Suppressor macrophage (primary cell): ENCODE measurements at regions not wholly inside any gene's neighbourhood (a gene's known extent, or its start where the extent isn't known, plus 50 kb on each side); places are given as distances from the start of the nearest gene placed in this dataset.

Experiments used
- DNase-seq, 4 experiments: peaks; one replicate each; pipeline ENCODE4 v3.0.0-alpha.2; 2020 to 2022

GRCh38 chr12:114253976-114254778, 151.8 kb downstream of the TBX5 start:
- DNase-seq: no peak

DNA sequence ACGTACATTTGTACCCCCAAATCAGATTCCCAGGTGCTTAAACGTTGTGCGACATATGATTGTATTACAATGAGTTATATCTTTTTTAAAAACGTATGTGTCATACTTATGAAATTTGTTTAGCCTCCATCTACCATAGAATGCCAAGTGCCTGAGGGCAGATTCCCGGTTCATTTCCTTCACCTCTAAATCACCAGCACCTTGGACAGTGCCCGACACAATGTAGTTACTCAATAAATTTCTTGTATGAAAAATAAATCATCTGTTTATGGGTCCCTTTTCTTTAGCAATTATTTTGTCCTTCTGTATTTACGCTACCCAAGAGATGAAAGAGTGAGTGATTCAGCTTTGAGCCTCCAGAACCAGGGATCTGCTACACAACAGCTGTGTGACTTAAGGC, 157.4 kb downstream of the TBX5 start:
- DNase-seq: no peak

DNA sequence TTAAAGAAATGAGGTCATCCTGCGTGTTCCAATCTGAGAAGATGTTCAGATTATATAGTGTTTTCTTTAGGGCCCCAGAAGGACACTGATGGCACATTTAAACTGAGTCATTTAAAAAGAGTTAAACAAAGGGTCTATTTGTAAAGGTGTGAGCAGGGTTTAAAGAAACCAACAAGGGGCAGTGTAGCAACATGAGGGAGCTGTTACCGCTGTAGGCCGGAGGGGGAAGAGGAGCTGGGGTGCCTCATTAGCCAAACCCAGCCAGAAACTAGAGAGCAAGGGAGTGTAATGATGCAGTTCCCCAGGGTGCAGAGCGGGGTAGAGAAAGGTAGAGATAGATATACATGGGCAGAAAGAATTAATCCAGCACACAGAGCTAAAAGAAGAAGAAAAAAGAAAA, 160.4 kb downstream of the TBX5 start:
- no peak for DNase-seq

- no peak for DNase-seq
Observed at GRCh38 chr12:114241973-114242434, 163.9 kb downstream of the TBX5 start.

DNA sequence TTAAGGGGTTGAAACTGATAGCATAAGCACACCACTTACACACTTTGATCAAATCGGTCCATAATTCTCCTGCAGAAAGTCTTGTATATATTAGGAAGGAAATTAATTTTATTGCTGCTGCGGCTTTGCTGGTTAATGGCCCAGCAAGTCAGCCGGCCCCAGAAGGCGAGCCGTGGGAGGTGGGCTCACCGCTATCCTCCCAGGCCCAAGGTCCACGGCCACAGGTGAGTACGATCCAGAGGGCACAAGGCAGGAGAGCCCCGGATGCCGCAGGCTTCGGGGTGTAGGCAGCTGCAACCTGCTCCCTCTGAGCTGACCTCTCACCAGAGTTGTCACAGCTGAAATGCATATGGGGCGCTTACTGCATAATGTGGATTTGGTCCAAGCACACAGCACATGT, 165.7 kb downstream of the TBX5 start:
- no peak for DNase-seq

DNA sequence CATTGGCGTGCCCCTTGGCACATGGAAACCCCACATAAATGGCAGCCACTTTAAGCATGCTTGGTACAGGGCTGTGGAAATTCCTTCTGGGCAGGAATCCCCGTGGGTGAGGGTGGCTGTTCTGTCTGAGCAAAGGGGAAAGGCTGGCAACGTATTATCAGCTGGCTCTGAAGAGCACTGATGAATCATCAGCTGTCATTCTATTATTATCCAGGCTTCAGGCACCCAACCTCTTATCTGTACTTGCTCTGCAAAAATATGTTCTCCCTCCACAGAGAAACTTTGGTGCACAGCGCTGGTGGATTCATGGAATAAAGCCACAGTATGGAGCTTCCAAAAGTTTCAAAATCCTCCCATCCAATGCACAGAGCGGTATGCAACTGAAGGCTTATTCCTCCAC, 167.1 kb downstream of the TBX5 start:
- DNase-seq: no peak

DNA sequence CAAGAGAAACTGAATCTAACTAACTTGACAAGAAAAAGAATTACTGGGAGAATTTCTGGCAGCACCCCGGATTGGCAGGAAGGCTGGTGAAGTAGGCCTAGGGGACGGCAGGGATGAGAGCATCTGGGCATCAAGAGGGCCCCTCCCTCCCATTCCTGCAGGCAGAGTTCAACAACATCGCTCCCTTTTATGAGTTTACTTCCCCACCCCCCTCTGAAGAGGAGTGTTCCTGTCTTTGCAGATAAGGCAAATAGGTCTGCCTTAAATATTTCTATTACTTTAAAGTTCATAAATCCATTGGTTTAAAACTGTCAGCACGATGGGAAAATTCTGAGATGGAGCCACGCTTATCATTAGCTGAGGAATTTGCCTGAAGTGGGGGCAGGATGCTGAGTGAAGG, 168.7 kb downstream of the TBX5 start:
- DNase-seq: no peak

DNA sequence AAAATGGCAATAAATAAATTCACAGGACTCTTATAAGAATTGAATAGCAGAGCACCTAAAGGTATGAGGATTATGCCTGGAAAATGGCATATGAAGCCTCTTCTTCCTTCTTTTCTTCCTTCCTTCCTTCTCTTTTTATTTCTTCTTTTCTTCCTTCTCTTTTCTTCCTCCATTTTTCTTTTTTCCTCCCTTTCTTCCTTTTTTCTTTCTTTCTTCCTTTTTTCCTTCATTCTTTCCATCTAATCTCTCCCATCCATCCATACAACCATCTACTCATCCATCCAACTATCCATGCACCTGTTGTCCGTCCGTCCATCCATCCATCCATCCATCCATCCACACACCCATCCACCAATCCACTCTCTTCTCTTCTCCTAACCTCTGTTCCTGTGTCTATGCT, 173.8 kb downstream of the TBX5 start:
- no peak for DNase-seq

- DNase-seq: no peak
Observed at GRCh38 chr12:114229150-114229549, 176.8 kb downstream of the TBX5 start.

DNA sequence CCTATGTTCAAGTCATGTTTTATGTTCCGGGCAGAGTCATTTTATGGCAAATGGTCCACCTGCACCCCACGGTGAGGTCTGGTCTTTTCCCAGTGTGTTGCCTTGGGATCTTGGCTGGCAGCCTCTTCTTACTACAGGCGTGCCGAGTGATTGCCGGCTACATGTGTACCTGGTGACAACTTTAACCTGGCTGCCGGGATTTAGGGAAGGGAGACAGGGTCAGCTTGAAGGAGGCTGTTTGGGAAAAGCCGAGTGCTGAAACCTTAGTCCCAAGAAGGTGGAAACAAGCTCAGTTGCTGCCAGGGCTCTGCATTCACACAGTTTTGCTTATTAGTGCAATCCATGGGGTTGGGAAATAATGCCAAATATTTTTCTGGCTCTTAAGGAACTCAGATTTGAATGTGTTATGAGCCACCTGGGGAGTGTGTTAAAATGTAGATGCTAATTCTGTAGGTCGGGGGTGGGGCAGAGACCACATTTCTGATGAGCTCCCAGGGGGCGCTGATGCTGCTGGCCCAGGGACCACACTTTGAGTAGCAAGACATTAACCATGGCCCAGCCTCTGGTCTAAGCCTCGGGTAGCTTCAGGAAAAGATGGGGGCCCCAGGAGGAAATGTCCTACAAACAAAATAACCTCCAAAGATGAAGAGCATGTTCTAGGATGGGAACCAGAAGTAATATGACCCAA, 179.6 kb downstream of the TBX5 start:
- DNase-seq: no peak

DNA sequence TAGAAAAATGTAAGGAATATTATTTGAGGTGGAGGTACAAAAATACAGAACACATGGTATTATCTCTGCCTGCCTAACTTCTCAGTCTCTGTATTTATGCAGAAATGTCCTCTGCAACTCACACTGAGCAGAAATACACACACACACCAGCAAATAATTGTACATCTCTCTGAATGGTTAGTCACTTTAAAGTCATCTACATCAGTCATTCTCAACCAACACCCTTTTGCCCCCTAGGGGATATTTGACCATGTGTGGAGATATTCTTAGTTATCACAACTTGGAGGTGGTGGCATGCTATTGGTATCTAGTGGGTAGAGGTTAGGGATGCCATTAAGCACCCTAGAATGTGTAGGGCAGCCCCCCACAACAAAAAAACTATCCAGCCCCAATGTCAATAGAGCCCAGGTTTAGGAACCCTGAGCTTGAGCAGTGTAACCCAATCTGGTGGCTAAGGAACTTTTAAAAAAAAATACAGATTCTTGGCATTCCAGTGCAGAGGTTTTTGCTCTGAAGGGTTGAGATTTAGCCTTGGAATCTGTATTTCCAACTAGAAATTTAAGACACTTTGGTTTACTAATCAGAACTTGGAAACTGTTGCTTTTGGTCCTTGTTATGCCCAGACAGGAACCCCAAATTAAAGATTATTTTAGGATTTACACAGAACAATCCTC, 183.8 kb downstream of the TBX5 start:
- DNase-seq: no peak

DNA sequence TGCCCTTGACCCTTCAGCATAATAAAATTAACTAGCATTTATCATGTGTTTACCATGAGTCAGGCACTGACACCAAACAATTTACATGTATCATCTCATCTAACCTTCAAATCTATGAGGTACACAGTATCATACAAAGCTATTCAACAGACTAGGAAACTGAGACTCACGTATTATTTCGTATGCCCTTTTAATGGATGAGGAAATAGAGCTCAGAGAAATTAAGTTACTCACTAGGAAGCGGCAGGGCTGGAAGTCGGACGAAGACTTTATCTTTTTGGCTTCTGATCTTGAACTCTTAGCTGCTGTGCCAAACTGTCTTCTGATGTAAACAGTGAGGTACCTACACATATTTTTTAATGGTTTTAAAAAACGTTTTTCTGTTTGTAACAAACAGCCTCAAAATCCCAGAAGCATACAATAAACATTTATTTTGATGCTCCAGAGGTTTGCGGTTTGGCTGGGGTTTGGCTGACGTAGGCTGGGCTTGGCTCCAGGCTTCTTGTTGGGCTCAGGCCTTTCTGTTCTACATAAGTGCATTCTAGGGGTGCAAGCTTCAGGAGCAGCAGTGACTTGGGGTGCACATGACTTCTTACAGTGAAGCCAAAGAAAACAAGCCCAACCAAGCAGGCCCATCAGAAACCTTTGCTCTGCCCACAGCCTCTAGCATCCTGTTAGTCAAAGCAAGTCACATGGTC, 184.7 kb downstream of the TBX5 start:
- no peak for DNase-seq

DNA sequence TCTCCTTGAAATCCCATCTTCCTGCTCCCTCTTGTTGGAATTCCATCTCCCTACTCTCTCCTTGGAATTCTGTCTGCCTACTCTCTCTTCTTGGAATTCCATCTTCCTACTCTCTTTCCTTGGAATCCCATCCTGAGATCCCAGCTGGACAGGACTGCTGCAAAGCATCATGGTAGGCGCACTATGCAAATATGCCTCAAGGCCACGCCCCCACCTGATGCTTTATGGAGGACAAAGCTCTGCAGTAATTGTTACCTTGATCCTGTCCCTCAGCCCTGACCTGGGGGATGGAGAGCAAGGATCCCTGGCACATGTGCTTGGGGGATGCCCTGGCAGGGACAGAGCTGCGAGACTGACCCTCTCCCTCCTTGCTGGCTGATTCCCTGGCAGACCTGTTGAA, 185.6 kb downstream of the TBX5 start:
- DNase-seq: no peak

GRCh38 chr12:114218136-114218535, 187.8 kb downstream of the TBX5 start:
- no peak for DNase-seq

GRCh38 chr12:114215746-114216145, 190.2 kb downstream of the TBX5 start:
- DNase-seq: no peak

- DNase-seq: no peak
Observed at GRCh38 chr12:114213055-114213581, 192.8 kb downstream of the TBX5 start.

DNA sequence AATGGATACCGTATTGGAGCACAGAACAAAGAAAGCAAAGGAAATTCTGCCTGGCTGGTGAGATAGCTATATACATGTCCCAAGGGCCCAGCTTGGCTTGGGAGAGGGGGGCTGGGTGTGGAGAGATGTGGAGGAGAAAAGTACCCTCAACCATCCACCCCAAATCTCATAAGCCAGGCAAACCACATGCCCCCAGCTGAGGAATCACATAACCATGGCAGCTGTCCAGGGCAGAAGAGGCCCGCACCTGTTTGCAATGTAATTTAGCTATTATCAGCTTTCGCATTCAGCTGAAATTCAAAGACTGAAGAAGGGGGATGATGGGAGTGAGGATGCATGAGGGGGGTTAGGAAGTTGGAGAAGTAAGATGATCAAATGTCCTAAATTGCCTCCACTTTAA, 196.1 kb downstream of the TBX5 start:
- no peak for DNase-seq

- no peak for DNase-seq
Observed at GRCh38 chr12:114206525-114206924, 199.4 kb downstream of the TBX5 start.

GRCh38 chr12:114201794-114202193, 204.2 kb downstream of the TBX5 start:
- DNase-seq: no peak

GRCh38 chr12:114194956-114195355, 211.0 kb downstream of the TBX5 start:
- DNase-seq: no peak

DNA sequence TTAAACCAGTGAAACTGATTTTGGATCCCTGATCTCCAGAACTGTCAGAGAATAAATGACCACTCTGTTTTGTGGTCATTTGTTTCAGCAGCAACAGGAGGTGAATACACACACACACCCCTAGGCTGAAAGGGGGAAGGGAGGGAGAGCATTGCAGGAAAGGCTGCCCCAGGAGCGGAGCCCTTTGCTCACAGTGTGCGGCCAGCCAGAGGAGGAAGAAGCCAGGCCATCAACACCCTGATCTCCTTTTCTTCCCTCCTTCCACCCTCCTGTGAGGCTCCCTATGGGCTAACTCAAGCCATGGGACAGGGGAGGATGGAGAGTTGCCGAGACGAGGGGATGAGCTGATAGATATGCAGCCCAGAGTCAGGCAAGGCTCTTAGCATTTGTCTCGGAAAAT, 211.9 kb downstream of the TBX5 start:
- DNase-seq: no peak

- DNase-seq: no peak
Observed at GRCh38 chr12:114193474-114193873, 212.5 kb downstream of the TBX5 start.

- no peak for DNase-seq
Observed at GRCh38 chr12:114192549-114192948, 213.4 kb downstream of the TBX5 start.
